HG03196 (cell line): ENCODE measurements at regions not wholly inside any gene's neighbourhood (a gene's known extent, or its start where the extent isn't known, plus 50 kb on each side); places are given as distances from the start of the nearest gene placed in this dataset.

Experiments
- ATAC-seq: cut with Tn5 transposase; IDR thresholded peaks from one replicate; pipeline ENCODE4 v1.9.1; 2021; ENCODE audit not compliant: unreplicated experiment

DNA sequence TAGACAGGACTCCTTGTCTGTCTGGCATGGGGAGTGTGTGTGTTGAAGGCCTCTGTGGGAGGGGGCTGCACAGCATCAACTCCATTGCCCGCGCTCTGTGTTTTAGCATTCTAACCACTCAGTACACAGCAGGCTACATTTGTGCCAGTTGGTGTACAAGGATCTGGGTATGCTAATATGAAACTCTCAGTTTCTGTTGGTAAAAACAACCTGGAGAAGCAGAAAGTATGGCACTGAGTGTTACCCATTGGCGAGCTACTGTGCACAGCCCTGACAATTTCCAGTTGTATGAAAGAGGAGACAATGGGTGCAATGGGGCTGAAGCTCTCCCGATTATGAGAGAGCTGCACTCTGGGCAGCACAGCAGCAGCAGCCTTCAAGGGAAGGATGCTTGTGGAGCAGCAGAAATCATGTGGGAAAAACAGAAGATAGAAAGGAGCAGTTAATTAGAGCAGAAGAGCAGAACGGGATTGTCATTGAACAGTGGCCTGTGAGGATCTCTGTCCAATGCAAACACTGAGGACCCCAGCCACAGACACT lies 443.6 kb downstream of the CBLN2 start:
- no peak for ATAC-seq

DNA sequence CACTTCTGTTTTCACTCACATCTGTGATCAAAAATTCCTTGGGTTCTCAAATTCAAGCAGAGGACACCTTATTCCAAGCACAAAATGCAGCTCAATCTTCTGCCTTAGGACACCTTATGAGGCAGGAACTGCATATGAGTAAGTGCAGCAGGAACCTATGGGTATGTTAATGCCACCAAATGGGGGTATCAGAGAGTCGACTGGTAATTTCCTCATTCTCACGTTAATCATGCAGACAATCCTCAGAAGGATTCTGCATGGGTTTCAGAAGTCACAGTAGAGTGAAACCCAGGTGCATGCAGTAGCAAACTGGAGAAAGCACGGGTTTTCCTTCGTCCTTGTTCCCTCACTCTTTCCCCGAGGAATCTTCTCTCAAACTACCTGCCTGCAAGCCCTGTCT lies 452.8 kb downstream of the CBLN2 start:
- ATAC-seq: no peak

DNA sequence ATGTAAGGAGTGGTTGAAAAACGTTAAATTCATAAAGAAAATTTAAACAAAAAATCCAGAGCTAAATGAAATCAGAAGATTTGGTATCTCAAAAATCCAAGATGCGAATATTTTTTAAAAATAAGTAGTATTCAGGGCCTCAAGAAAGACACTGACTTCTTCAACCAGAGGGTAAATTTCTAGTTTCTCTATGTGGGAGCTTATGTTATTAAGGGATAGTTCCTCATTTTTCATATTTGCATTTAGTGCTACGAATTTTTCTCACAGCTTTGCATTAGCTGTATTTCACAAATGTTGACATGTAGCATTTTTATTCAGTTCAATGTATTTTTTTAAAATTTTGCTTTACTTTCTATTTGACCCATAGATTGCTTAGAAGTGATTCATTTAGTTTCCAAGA lies 454.7 kb downstream of the CBLN2 start:
- ATAC-seq: no peak

DNA sequence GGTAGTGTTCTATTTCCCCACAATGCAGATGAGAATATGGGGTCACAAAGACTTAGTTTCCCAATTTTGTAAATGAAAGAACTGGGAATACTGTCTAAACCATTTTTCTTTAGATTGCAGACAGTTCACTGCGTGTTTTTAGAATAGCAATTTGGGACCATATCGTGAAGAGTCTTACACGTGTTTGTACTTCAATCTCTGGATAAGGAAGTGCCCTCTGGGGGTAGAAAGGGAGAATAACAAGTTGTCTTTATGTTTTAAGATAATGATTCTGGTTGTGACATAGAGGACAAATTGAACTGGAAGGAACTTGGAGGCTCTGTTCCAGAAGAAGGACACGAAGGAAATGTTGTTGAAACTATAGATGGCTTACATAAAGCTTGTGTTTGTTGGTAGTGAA lies 457.7 kb downstream of the CBLN2 start:
- no peak for ATAC-seq

DNA sequence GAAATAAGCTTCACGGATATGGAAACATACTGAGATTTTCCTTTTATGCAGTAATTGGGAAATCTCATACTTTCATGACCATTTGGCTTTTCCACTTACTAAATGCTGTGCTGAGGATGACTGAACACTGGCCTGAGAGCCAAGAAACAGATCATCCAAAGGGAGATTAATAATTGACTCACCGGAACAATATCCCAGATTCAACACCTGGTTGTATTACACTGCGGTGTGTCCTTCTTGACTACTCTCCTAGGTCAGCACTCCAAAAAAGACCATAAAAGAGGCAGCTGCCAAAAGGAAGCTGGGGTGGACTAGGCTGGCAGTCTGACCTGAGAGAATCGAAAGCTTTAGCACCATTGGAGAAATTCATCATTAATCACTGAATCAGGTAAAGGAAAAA lies 469.1 kb downstream of the CBLN2 start:
- no peak for ATAC-seq

DNA sequence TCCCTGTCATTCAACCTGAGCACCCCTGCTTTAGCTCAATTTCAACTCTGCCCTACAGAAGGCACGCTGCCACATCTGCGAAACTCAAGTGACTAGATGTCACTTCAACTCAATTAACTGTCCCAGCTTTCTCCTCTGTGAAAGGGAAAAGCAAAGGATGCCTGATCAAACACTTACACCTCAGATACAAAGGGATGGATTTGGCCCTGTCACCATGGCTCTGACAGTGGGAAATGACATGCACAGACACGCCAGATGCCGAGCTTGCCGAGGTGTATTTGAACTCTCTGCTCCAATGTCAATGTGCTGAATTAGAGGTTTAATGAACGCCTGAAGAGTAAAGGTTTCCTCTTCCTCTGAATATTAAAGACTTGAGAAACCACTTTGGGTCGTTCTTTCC lies 481.1 kb downstream of the CBLN2 start:
- ATAC-seq: no peak

DNA sequence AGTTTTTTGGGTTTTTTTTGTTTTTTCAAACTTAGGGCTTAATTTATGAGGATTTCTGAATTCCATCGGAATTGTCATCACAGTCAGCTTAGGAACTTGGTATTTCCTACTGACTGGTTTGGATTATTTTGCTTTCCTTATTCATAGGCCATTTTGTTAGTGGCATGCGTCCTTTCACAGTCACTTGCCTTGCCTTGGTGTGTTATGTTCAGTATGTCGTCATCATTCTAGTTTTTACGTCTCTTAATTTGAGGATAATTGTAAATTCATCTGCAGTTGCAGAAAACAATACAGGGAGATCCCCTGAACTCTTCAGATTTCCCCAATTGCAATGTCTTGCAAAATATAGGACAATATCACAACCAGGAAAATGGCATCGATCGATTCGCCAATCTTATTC lies 485.3 kb downstream of the CBLN2 start:
- ATAC-seq: no peak

DNA sequence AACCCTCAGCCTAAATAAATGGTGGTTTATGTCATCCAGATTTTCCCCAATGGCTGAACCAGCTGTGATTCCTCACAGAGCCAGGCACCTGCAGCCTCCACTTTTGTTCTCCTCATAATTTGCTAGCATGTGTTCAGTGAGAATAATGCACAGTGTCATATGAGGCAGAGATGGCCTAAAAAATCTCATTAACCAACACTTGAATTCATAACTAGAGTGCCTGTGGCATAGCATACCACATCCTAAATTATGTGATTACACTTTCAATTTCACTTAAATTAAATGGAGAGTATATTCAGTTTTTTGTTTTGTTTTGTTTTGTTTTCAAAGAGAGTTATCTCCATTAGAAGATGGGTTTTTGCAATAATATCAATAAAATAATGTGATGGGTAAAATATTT lies 488.0 kb downstream of the CBLN2 start:
- no peak for ATAC-seq

DNA sequence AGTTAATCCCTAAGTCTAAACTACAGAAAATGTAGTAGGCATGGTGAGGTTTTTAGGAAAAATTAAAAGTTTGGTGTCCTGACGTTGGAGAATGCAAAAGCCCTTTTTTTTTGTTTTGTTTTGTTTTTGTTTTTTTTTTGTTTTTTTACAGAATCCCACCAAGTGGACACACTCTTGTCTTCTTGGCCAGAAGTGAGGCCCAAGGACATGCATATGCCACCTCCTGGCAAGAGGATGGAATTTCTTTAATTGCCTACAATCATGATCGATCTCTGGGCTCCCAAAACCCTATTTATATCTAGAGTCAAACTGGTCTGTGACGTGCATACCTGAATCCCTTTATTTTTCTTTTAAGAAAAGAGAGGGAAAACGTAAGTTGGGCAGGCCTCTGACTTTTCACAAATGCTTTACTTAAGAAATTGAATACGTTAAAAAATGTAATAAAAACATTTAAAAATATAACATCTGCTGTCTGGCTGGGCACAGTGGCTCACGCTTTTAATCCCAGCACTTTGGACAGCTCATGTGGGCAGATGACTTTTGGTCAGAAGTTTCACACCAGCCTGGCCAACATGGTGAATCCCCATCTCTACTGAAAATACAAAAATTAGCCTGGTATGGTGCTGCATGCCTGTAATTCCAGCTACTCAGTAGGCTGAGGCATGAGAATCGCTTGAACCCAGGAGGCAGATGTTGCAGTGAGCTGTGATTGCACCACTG lies 502.7 kb downstream of the CBLN2 start:
- ATAC-seq: no peak

DNA sequence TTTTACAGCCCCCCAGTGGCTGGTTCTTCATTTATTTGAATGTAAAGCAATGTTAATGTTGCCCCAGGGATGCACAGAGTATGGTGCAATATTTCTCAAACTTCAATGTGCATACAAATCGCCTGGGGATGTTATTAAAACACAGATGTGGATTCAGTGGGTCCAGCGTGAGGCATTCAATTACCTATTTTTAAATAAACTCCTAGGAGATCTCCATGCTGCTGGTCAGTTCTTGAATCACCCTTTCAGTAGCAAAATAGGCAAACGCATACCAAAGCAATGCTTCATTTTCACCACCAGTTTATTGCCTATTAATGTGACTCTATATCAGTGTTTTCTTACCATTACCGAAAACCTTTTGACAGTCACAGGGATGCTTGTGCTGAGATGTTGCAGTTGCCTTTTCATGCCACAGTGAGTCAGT lies 530.7 kb downstream of the CBLN2 start:
- ATAC-seq: no peak

DNA sequence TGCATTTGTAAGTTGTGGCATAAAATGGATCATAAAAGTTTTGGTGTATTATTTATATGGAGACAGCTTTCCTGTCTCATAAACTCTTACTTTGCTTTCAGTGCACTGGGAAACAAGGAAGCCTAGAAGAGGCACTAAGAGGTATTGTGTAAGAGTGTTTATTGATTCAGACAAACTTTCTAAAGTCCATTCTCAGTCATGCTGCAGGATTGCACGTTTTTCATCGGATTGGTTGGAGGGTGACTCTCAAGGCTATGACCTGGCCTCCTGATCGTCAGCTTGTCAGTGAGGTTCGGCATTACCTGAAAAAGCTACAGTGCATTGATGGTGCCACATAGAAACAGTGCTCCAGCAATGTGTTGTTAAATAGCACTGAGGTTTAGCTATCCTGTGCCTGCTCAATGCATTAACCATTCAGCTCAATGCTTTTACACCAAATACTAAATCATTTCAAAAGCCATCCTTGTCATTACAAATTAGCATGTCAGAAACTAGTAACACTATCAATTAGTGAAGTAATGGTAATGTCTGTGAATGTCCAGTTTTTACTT lies 545.5 kb downstream of the CBLN2 start:
- ATAC-seq: no peak

DNA sequence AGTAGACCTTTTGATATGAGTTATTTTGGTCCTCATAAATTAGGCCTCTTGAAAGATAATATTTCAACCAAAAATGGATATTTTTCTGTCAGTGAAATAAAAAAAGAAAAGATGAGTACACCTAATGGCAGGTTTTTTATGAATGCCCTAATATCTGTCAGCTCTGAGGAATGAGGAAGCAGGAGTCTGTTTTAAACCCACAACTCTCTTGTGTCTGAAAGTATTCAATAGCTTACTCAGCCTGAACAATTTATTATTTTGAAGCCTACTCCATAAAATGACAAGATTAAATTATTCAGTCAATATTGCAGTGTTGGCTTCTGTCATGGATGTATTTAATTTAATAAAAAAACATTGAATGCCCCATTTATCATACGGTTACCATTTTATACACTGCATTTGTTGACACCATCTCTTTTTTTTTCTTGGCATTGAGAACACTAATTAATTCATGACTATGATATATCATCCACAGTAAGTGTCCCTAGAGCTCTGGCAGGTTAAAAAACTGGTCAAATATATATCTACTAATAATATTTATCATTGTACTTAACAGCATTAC lies 548.2 kb downstream of the CBLN2 start:
- ATAC-seq: no peak

DNA sequence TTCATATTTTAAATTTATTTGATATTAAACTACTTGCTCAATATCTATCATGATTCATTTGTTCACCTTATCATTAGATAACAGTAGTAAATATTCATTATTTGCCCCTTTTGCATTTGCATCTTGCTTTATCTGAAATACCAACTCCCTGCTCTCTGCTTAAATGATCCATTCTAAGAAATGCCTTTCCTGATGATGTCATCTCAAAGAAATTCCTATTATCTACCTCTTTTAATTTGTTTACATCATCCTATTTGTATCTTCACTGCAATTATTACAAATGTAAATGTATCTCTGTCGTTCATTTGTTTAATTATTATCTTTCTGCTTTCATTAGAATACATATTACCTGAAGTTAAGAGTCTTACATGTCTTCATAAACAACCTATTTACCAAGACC lies 549.9 kb downstream of the CBLN2 start:
- no peak for ATAC-seq

DNA sequence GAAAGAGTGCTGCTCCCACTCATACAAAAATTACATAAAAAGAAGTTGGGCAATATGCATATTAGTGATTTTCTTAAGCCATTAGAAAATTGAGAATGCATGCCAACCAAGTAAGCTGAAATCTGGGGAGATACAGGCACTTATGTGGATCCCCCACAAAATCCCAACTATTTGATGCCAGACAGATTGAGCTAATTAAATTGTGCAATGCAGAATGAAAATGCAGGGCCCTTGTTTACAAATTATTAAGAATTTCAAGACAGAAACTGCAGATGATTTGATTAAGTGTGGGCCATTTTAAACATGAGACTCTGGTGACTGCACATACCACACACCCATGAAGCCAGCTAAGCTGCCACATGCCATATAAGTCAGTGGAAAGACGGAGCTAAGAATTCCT lies 554.5 kb downstream of the CBLN2 start:
- ATAC-seq: no peak

DNA sequence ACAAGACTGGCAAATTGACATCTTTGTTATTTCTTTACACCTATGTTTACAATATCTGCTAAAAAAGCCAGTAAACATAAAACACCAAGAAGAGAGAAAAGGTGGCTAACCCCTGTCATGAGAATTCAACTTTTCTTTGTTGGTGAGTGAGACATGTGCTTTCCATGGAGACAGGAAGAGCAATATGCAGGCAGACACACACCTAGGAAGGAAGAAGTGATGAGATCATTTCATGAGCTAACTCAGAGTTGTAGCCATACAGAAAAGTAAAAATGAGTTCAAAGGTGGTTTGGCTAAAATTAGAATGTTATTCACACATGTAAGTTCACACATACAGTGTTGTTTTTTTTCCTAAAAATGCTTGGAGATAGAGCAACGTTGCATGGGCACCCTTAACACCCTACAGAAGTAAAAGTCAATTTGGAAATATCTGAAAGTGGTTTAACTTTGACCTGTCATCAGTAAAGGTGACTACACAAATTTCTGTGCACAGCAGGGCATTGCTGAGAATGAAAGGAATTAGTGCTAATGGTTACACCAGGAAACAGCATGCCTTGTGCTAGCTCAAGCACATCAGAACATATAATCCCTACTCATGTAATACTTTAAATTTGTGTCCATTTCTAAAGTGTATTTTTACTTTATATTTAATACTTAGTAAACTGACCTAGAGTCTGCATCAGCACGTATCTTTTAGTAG lies 557.6 kb downstream of the CBLN2 start:
- no peak for ATAC-seq

DNA sequence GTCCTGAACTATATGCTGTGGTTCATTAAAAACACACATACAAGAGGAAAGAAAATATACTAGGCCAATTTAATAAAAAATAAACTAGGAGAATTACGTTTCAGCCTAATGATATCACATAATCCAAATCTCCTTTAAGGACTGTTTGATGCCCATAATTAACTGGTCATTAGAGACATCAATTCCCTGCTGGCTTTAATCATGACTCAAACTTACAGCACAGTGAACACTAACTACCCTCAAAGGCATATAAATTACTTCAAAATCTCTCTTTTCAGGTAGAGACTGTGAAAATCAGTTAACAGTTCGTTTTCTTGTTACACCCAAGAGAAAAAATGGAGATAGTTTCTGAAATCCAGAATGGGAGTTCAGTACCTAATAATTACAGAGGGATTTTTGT lies 567.4 kb downstream of the CBLN2 start:
- no peak for ATAC-seq

DNA sequence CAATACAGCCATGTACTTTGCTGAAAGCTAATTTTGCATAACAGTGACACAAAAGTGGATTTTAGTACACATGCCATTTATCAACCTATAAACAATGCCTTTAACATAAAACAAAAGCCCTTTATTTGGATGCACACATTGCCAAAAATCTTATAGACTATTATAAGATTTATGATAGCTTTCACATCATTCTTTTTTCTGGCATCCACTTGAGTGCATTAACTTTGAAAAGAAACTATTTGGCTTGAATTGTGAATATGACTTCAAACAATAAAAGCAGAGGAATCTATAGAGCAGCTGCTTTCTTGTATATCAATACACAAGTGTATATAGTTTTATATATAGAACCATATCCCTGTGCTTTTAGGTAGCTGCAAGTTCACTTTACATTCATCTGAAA lies 577.4 kb downstream of the CBLN2 start:
- no peak for ATAC-seq

DNA sequence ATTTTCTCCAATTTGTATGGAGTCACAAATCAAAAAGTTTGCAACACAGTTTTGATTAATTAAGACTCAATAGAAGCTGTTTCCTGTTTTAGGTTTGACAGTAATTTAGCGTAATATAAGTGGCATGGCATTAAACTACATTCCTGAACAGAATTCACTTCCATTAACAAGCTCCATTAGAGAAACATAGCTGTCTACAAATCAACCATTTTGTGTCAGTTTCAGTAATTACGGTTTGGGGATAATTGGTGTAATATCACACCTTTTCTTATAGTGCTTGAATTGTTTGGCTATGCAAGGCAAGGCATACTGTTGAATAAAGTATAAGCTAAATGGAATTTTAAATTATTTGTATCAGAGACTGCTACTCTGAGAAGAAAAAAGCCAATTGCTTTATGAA lies 585.5 kb downstream of the CBLN2 start:
- ATAC-seq: no peak

DNA sequence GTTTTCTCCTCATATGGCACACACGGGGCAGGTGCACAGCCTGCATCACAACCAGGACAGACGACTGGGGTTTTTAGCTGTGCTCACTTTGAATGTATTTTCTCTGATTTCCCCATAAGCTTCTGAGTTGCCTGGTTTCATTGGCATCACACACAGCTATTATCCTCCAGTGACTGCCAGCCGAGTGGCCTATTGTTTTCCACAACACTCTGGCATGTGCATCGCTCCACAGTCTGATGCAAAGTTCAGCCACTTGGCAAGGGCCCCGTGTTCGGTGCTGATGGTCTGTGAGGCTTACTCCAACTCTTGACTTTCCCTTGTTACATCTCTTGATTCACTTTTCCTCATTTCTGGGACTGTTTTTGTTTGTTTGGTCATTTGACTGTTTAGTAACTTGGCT lies 593.1 kb downstream of the CBLN2 start:
- no peak for ATAC-seq

DNA sequence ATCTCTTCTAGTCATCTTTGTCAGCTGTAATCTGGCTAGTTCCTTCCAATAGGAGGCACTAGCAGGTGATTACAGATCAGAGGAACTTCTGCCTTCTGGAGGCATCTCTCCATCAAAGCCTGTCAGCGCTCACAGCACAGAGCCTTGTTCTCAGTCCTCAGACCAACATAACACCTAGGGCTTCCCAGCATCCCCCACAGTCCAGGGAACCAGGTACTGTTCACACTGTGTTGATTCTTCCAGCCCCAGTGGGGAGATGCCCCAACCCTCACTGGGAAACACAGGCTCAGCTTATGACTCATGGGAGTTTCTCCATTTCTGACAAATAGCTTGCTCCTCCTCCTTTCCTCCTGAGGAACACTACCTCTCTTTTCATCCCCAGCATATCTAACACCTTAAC lies 601.7 kb downstream of the CBLN2 start:
- ATAC-seq: no peak

DNA sequence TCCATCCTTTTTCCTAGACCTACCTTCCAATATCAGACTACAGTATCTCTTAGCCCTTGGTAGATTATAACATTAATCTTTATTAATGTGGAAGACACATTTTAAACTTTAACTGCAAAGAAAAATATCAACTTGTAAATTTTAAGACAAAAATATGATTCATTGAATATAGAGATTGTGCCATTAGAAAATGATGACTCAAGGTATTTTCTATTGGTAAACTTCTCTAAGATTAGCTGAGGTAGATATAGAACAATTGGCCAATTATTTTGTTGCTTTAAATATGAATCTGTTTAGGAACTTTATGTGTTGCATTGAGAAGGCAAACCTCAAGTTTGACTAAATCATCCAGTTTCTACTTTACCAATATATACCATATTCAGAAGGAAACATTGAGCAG lies 604.7 kb downstream of the CBLN2 start:
- ATAC-seq: no peak

DNA sequence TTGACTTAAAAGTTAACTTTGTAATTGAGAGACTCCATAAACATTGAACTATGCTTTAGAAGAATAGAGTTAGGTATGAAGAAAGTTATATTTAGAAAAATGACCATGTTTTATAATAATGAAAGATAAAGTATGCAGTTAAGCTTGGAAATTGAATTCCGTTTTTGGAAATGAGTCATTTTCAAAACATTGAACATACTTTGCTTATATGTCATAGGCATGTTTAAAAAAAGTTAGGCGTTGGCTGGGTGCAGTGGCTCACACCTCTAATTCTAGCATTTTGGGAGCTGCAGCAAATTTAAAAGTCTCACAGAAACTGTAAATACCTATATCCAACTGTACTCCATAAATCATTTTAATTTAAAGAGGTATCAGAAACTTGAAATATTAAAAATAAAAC lies 607.4 kb downstream of the CBLN2 start:
- no peak for ATAC-seq
